ENCODE measurements at regions not wholly inside any gene's neighbourhood (a gene's known extent, or its start where the extent isn't known, plus 50 kb on each side); places are given as distances from the start of the nearest gene placed in this dataset.

DNA sequence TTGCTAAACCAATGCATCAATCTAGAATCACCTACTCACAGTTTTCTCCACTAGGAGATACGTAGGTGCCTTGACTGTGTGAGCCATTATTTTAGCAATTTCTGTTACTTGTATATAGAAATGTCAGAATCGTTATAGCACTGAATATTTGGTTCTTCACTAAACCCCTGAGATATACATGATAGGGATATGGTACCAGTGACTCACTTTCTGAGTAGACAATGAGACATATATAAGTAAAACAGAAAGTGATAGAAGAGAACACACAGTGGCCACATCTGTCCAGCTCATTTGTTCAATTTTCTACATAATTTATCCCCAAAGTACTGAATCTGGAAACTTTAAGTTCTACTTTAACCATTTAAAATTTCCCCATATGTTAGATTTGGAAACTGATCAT lies 1505.5 kb upstream of the TMEM132C start:
- TF ChIP-seq EZH2 (IDR thresholded peaks at IDR 0.05; ENCODE audit: low read depth): no peak
- TF ChIP-seq, protein P1, sequence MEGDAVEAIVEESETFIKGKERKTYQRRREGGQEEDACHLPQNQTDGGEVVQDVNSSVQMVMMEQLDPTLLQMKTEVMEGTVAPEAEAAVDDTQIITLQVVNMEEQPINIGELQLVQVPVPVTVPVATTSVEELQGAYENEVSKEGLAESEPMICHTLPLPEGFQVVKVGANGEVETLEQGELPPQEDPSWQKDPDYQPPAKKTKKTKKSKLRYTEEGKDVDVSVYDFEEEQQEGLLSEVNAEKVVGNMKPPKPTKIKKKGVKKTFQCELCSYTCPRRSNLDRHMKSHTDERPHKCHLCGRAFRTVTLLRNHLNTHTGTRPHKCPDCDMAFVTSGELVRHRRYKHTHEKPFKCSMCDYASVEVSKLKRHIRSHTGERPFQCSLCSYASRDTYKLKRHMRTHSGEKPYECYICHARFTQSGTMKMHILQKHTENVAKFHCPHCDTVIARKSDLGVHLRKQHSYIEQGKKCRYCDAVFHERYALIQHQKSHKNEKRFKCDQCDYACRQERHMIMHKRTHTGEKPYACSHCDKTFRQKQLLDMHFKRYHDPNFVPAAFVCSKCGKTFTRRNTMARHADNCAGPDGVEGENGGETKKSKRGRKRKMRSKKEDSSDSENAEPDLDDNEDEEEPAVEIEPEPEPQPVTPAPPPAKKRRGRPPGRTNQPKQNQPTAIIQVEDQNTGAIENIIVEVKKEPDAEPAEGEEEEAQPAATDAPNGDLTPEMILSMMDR (conservative IDR thresholded peaks at IDR 0.05): no peak
